Erythroblast (primary cell): ENCODE measurements at regions not wholly inside any gene's neighbourhood (a gene's known extent, or its start where the extent isn't known, plus 50 kb on each side); places are given as distances from the start of the nearest gene placed in this dataset.

Experiments used
- GATA1 ChIP-seq: IDR thresholded peaks from 2 replicates; pipeline ENCODE4 v1.6.1; 2011; ENCODE audit warnings: low read depth, mild to moderate bottlenecking, control low read depth, low read length, moderate library complexity
- POLR2A ChIP-seq: IDR thresholded peaks from 2 replicates; pipeline ENCODE4 v1.6.1; 2011; ENCODE audit warnings: mild to moderate bottlenecking, low read length

- no peak for TF ChIP-seq POLR2A
- TF ChIP-seq GATA1: no peak
Observed at GRCh38 chr5:158033076-158033475, 174.1 kb upstream of the CLINT1 start.
